Stimulated activated CD8-positive, alpha-beta memory T cell treated with anti-CD3 and anti-CD28 coated beads, Interleukin-15, amount 100 ng/mL, for 48 hours (primary cell): ENCODE measurements at regions not wholly inside any gene's neighbourhood (a gene's known extent, or its start where the extent isn't known, plus 50 kb on each side); places are given as distances from the start of the nearest gene placed in this dataset.
"Not testable (repeated sequence)": the region's sequence is repeated elsewhere in the genome, so short reads cannot be mapped to it uniquely, and the experiment has no call there.

Experiments
- DNase-seq, 2 donors: peaks; one replicate each; pipeline ENCODE4 v3.0.0-alpha.2; 2020; ENCODE audit warnings: low read depth in 2 of 2

DNA sequence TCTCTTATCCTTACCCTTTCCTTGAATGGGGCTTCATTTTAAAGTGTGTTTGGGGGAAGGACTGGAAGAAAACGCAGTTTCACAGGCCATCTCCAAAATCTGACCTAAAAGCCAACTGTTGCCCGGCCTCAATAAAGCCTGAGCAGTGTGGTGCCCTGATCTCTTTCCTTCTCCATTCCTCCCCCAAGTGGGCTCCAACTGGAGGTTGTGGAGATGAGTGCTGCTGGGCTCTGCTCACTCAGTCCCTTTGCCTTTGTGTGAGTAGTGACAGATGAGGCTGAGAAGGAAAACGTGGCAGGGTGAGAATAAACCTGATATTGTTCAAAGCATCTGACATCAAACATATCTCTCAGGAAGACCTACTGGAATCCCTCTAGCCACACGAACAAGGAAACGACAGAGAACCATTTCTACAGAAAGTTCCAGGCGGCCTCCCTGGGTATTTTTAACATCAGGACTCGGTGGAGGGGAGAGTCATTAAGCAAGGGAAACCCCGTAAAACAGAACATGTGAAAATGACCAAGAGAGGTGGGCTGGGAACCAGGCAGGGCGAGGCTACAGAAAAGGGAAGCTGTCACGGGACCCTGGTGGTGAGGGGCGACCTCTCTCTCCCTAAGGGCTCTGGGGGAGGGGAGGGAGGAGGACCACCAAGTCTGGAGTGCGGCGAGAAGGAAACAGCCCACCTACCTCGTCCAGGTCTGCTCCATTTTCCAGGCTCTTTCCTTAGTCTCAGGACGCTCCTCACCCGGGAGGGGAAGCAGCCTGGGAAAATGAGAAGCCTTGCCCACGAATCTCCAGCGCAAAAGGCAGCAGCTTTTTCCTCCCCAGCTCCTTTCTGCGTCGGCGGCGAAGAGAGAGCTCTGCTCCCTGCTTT, 59.1 kb upstream of the NBPF26 start:
- DNase-seq: not testable (repeated sequence)

DNA sequence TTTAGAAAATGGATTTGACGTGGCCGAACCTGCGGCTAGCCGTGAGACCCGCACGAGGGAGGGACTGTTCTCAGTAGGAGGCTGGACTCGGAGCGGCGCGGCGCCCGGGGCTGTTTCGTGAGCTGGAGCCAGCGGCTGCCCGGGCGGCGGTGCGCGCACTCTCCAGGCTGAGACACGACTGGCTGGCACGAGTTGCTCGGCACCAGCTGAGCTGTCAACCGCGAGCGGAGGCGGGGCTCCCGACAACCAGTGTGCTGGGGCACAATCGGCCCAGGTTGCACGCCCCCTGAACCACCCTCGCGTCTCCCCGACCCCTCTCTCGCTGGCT, 58.5 kb upstream of the NBPF26 start:
- DNase-seq: peak in 1 of 2 donors; percentile 0

DNA sequence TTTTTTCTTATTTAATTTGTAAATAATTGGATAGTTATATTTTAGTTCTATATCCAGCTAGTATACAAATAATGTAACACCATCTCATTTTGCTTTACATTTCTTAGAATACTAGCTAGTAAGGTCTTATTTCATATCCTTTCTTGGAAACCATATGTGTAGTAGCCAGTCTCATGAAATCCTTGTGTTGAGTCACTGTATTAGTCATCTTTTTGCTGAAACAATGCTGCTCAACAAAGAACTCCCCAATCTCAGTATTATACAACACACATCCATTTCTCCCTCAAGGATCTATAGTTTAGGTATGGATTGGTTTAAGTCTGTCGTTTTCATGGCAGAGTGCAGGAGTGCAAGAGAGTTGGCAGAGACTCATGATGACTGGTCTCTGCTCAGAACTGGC, 55.6 kb upstream of the NBPF26 start:
- DNase-seq: not testable (repeated sequence)
